SK-N-SH treated with all-trans-retinoic acid at 6 μM for 48 hours (cell line): ENCODE measurements at regions not wholly inside any gene's neighbourhood (a gene's known extent, or its start where the extent isn't known, plus 50 kb on each side); places are given as distances from the start of the nearest gene placed in this dataset.
"Not testable (repeated sequence)": the region's sequence is repeated elsewhere in the genome, so short reads cannot be mapped to it uniquely, and the experiment has no call there.

Source experiments
- ARNTL ChIP-seq: fragments of 450-650 bp; formaldehyde crosslinking; IDR thresholded peaks from 2 replicates; pipeline ENCODE4 v1.5.0; 2020; ENCODE audit warnings: low read depth, mild to moderate bottlenecking, moderate library complexity, borderline replicate concordance
- GLIS3 ChIP-seq: fragments of 250-450 bp; sonication (Bioruptor Pico); IDR thresholded peaks from 2 replicates; pipeline ENCODE4 v1.5.0; 2020; ENCODE audit warnings: mild to moderate bottlenecking, moderate library complexity
- ISL1 ChIP-seq: fragments of 250-450 bp; sonication (Bioruptor Pico); IDR thresholded peaks from 2 replicates; pipeline ENCODE4 v2.1.2; 2022; ENCODE audit warnings: mild to moderate bottlenecking, moderate library complexity
- OSR1 ChIP-seq: fragments of 250-450 bp; sonication (Bioruptor Pico); IDR thresholded peaks from 2 replicates; pipeline ENCODE4 v1.8.0; 2022; ENCODE audit warnings: moderate library complexity, mild to moderate bottlenecking, inconsistent platforms
- PPARA ChIP-seq: fragments of 250-450 bp; sonication (Bioruptor Pico); IDR thresholded peaks from 2 replicates; pipeline ENCODE4 v1.5.0; 2020; ENCODE audit warnings: mild to moderate bottlenecking, borderline replicate concordance
- SNAI2 ChIP-seq: fragments of 250-450 bp; sonication (Bioruptor Pico); IDR thresholded peaks from 2 replicates; pipeline ENCODE4 v1.5.0; 2020; ENCODE audit warnings: mild to moderate bottlenecking, moderate library complexity
- TCF4 ChIP-seq: fragments of 250-450 bp; sonication (Bioruptor Pico); IDR thresholded peaks from 2 replicates; pipeline ENCODE4 v1.8.0; 2021; ENCODE audit warnings: mild to moderate bottlenecking, moderate library complexity, borderline replicate concordance
- ZFP3 ChIP-seq: fragments of 250-450 bp; sonication (Bioruptor Pico); IDR thresholded peaks from 2 replicates; pipeline ENCODE4 v1.5.0; 2020; ENCODE audit warnings: mild to moderate bottlenecking, moderate library complexity
- ZFP30 ChIP-seq: fragments of 450-650 bp; formaldehyde crosslinking; IDR thresholded peaks from 2 replicates; pipeline ENCODE4 v1.5.0; 2022; ENCODE audit warnings: mild to moderate bottlenecking, moderate library complexity
- ZNF565 ChIP-seq: fragments of 450-650 bp; formaldehyde crosslinking; conservative IDR thresholded peaks from 2 replicates; pipeline ENCODE4 v1.5.0; 2020; ENCODE audit warnings: low read depth, mild to moderate bottlenecking, moderate library complexity
- TF ChIP-seq, protein P1 (sequence below): fragments of 250-450 bp; sonication (Bioruptor Pico); IDR thresholded peaks from 2 replicates; pipeline ENCODE4 v1.5.1; 2020; ENCODE audit warnings: low read depth, mild to moderate bottlenecking, moderate library complexity
- TF ChIP-seq, protein P2 (sequence below): fragments of 250-450 bp; sonication (Bioruptor Pico); IDR thresholded peaks from 2 replicates; pipeline ENCODE4 v1.8.0; 2020; ENCODE audit warnings: mild to moderate bottlenecking, moderate library complexity, borderline replicate concordance
- TF ChIP-seq, protein P3 (sequence below): fragments of 250-450 bp; sonication (Bioruptor Pico); IDR thresholded peaks from 2 replicates; pipeline ENCODE4 v1.8.0; 2021; ENCODE audit warnings: low read depth, mild to moderate bottlenecking, moderate library complexity, borderline replicate concordance

DNA sequence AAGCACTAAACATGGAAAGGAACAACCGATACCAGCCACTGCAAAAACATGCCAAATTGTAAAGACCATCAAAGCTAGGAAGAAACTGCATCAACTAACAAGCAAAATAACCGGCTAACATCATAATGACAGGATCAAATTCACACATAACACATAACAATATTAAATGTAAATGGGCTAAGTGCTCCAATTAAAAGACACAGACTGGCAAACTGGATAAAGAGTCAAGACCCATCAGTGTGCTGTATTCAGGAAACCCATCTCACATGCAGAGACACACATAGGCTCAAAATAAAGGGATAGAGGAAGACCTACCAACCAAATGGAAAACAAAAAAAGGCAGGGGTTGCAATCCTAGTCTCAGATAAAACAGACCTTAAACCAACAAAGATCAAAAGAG, 72.1 kb upstream of the ZNF366 start:
- not testable (repeated sequence) for TF ChIP-seq ZNF565; ZFP3 (CRISPR knock-in tag); ISL1 (CRISPR knock-in tag); TCF4 (CRISPR knock-in tag); ARNTL (CRISPR knock-in tag); GLIS3 (CRISPR knock-in tag); ZFP30; OSR1; PPARA (CRISPR knock-in tag); SNAI2 (CRISPR knock-in tag)
- TF ChIP-seq, protein P1, sequence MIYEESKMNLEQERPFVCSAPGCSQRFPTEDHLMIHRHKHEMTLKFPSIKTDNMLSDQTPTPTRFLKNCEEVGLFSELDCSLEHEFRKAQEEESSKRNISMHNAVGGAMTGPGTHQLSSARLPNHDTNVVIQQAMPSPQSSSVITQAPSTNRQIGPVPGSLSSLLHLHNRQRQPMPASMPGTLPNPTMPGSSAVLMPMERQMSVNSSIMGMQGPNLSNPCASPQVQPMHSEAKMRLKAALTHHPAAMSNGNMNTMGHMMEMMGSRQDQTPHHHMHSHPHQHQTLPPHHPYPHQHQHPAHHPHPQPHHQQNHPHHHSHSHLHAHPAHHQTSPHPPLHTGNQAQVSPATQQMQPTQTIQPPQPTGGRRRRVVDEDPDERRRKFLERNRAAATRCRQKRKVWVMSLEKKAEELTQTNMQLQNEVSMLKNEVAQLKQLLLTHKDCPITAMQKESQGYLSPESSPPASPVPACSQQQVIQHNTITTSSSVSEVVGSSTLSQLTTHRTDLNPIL (CRISPR knock-in tag): not testable (repeated sequence)
- TF ChIP-seq, protein P2, sequence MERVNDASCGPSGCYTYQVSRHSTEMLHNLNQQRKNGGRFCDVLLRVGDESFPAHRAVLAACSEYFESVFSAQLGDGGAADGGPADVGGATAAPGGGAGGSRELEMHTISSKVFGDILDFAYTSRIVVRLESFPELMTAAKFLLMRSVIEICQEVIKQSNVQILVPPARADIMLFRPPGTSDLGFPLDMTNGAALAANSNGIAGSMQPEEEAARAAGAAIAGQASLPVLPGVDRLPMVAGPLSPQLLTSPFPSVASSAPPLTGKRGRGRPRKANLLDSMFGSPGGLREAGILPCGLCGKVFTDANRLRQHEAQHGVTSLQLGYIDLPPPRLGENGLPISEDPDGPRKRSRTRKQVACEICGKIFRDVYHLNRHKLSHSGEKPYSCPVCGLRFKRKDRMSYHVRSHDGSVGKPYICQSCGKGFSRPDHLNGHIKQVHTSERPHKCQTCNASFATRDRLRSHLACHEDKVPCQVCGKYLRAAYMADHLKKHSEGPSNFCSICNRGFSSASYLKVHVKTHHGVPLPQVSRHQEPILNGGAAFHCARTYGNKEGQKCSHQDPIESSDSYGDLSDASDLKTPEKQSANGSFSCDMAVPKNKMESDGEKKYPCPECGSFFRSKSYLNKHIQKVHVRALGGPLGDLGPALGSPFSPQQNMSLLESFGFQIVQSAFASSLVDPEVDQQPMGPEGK (CRISPR knock-in tag): not testable (repeated sequence)
- TF ChIP-seq, protein P3, sequence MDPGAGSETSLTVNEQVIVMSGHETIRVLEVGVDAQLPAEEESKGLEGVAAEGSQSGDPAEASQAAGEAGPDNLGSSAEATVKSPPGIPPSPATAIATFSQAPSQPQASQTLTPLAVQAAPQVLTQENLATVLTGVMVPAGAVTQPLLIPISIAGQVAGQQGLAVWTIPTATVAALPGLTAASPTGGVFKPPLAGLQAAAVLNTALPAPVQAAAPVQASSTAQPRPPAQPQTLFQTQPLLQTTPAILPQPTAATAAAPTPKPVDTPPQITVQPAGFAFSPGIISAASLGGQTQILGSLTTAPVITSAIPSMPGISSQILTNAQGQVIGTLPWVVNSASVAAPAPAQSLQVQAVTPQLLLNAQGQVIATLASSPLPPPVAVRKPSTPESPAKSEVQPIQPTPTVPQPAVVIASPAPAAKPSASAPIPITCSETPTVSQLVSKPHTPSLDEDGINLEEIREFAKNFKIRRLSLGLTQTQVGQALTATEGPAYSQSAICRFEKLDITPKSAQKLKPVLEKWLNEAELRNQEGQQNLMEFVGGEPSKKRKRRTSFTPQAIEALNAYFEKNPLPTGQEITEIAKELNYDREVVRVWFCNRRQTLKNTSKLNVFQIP: not testable (repeated sequence)
